ENCODE measurements at regions not wholly inside any gene's neighbourhood (a gene's known extent, or its start where the extent isn't known, plus 50 kb on each side); places are given as distances from the start of the nearest gene placed in this dataset.
A peak's percentile ranks its signal among the peaks of the same experiment; 100 is the strongest.

DNA sequence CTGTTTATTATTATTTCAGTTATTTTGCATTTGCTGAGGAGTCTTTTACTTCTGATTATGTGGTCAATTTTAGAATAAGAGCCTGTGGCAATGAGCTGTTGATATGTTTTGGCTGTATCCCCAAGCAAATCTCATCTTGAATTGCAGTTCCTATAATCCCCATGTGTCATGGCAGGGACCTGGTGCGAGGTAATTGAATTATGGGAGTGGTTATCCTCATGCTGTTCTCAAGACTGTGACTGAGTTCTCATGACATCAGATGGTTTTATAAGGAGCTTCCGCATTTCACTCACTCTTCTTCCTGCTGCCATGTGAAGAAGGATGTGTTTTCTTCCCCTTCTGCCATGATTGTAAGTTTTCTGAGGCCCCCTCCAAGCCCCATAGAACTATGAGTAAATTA, 114.9 kb upstream of the SLCO6A1 start:
- Mint-ChIP-seq H3K4me1 (ENCODE audit: unreplicated experiment) (peaks cover 7% of the 10 kb centered on the region), H3K9me3 (peaks cover 14% of the 10 kb centered on the region), H3K27me3 (no peaks in the 10 kb centered on the region), H3K4me3 (no peak overlapping the region), H3K27ac (no peak overlapping the region), H3K36me3 (peaks cover 5% of the 10 kb centered on the region)
- no peak for DNase-seq (ENCODE audit: extremely low spot score, unreplicated experiment)
- TF ChIP-seq, protein P1, sequence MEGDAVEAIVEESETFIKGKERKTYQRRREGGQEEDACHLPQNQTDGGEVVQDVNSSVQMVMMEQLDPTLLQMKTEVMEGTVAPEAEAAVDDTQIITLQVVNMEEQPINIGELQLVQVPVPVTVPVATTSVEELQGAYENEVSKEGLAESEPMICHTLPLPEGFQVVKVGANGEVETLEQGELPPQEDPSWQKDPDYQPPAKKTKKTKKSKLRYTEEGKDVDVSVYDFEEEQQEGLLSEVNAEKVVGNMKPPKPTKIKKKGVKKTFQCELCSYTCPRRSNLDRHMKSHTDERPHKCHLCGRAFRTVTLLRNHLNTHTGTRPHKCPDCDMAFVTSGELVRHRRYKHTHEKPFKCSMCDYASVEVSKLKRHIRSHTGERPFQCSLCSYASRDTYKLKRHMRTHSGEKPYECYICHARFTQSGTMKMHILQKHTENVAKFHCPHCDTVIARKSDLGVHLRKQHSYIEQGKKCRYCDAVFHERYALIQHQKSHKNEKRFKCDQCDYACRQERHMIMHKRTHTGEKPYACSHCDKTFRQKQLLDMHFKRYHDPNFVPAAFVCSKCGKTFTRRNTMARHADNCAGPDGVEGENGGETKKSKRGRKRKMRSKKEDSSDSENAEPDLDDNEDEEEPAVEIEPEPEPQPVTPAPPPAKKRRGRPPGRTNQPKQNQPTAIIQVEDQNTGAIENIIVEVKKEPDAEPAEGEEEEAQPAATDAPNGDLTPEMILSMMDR (conservative IDR thresholded peaks at IDR 0.05) = no peak

DNA sequence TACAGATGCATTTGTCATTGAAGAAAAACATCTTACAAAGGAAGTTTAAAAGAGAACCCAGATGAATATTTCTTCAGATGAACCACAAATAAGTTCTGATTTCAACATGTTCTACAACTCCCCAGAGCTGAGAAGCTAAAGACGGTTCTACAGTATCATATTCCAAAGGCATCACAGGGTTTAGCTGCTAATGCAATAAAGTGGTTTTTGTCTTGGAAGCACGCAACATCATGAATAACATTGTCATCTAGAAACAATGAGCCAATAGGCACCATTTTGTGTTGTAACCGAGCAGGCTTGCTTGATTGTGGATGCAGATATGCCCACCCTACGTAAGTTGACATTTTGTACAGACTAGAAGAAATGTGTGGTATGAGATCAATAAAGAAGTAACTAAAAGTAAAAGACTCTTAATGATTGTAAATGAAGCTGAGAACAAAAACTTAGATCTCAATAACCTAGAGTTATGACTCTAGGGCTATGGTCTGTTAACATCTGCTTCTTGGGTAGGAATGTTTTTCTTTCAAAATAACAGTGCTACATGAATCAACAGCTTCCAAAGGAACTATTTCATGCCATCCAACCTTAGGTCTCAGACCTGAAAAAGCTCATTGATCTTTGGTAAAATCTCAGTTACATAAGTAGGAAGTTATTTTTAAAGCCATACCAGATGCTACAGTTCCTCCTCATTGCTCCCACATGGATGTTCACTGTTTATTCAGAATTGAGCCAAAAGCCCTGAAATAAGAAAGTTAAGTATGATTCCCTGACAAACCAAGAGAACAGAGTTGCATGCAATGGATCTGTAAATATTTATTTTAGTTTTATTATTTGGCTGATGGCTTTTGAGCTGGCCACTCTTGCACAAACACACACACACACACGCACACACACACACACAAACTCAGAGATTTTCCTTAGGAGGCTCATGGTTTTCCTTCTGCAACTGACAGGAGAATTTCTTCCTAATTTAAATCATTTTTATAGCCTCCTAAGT, 118.7 kb upstream of the SLCO6A1 start:
- Mint-ChIP-seq H3K27me3 (no peaks in the 10 kb centered on the region), H3K9me3 (peaks cover 24% of the 10 kb centered on the region), H3K4me1 (ENCODE audit: unreplicated experiment) (peaks cover 7% of the 10 kb centered on the region), H3K36me3 (peaks cover 5% of the 10 kb centered on the region), H3K4me3 (no peak overlapping the region), H3K27ac (no peak overlapping the region)
- TF ChIP-seq, protein P1 (conservative IDR thresholded peaks at IDR 0.05) = no peak
- no peak for DNase-seq (ENCODE audit: extremely low spot score, unreplicated experiment)

DNA sequence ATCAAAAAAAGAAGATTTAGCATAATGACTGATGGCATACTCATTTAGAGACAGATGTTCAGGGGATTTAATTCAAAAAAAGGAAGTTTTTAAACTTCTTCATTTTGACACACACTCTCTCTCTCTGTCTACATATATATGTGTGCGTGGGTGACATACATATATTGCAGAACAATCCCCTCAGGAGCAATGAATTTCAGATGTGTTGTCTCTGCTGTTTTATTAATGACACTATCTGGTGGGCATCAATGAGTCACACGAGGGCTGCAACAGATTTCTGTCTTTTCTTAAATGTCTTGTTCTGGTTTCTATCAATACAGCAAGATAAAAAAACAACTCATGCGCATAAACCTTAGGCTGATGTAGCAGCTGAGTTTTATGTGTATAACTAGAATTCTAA, 123.5 kb upstream of the SLCO6A1 start:
- H3K36me3 Mint-ChIP-seq = no peaks in the 10 kb centered on the region
- H3K4me3 Mint-ChIP-seq = no peak overlapping the region
- H3K27ac Mint-ChIP-seq = no peak overlapping the region
- TF ChIP-seq, protein P1 (conservative IDR thresholded peaks at IDR 0.05) = no peak
- H3K27me3 Mint-ChIP-seq = no peaks in the 10 kb centered on the region
- no peak for DNase-seq (ENCODE audit: extremely low spot score, unreplicated experiment)
- H3K4me1 Mint-ChIP-seq (ENCODE audit: unreplicated experiment) = peaks cover 10% of the 10 kb centered on the region
- H3K9me3 Mint-ChIP-seq = peaks cover 9% of the 10 kb centered on the region

DNA sequence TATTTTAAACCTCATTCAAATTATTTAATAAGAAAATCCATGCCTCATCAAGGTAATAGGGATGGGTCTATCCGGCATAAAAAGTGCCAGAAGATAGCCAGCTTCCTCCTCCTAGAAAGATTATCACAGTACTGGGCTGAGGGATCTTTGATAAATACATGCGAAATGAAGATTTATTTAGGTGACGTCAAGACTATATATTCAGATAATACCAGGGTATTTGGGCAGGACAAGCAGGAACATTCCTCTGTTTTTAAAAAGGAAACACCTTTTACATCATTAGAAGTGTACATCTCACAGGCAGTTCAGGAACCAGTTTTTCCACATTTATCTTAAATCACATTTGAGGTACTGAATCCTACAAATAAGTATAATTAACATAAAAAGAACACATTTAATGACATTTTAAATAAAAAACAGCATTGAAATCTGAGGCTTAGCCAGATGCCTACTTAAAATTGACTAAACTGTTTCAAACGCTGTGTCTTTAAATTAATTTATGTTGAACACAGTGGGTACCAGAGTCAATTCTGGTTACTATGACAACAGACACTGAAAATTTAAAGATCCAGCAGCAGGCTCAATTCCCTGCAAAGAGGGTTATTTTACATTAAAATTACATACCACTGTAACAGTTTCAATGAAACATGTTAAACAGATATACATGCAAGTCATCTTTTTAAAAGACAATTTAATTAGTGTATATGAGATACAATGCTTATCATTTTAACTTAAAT, 124.7 kb upstream of the SLCO6A1 start:
- Mint-ChIP-seq H3K36me3 (no peaks in the 10 kb centered on the region), H3K4me3 (no peak overlapping the region)

DNA sequence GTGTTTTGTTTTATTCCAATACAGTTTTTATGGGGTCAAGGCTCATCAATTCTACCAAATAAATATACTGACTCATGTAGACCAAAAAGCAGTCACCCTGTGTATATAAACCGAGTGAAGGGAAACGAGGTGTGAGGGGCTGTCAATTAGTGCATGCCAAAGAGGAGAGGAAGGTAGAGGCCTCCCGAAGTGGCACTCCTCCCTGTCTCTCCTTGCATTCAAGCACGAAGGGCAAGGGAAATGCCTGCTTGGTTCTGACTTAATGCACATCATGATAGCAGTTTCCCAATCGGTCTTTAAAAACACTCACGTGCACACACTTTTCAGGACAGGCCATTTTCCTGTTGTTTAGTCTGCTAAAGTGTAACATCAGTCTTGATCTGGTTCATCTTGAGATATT, 125.6 kb upstream of the SLCO6A1 start:
- Mint-ChIP-seq H3K4me3 (no peak overlapping the region), H3K4me1 (ENCODE audit: unreplicated experiment) (peaks cover 10% of the 10 kb centered on the region), H3K27ac (no peak overlapping the region), H3K27me3 (no peaks in the 10 kb centered on the region), H3K9me3 (peaks cover 9% of the 10 kb centered on the region), H3K36me3 (no peaks in the 10 kb centered on the region)
- TF ChIP-seq, protein P1 (conservative IDR thresholded peaks at IDR 0.05) = no peak
- no peak for DNase-seq (ENCODE audit: extremely low spot score, unreplicated experiment)

More for the DNA sequence above, 124.7 kb upstream of the SLCO6A1 start:
- no peak for DNase-seq (ENCODE audit: extremely low spot score, unreplicated experiment)
- Mint-ChIP-seq H3K27ac (peak overlapping the region; percentile 65), H3K9me3 (peaks cover 9% of the 10 kb centered on the region), H3K4me1 (ENCODE audit: unreplicated experiment) (peaks cover 5% of the 10 kb centered on the region), H3K27me3 (no peaks in the 10 kb centered on the region)
- TF ChIP-seq, protein P1 (conservative IDR thresholded peaks at IDR 0.05) = no peak
